NCI-H526 treated with DMSO at 0.1 percent for 48 hours (cell line): ENCODE measurements at regions not wholly inside any gene's neighbourhood (a gene's known extent, or its start where the extent isn't known, plus 50 kb on each side); places are given as distances from the start of the nearest gene placed in this dataset.
A peak's percentile ranks its signal among the peaks of the same experiment; 100 is the strongest.
"Not testable (repeated sequence)": the region's sequence is repeated elsewhere in the genome, so short reads cannot be mapped to it uniquely, and the experiment has no call there.

Experiments used
- DNase-seq: peaks from one replicate; lab custom pipeline; 2025; lab: John Stamatoyannopoulos, UW

DNA sequence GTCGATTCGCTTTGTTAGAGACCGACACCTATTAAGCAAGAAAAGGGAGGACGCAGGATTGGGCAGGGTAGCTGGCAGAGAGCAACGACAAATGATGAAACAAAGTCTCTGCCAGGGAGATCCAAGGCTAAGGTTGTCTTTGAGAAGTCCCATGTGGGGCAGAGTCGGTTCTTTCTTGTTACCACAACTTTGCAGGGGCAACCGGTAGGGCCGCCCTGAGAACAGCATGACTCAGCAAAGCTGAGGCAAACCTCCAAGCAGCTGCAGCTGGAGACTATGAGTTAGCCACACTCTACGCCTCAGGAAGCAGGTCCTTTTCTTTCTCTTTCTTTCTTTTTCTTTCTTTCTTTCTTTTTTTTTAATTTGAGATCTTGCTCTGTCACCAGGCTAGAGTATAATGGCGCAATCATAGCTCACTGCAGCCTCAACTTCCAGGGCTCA is 452.3 kb upstream of the ID2 start:
- DNase-seq = no peak

DNA sequence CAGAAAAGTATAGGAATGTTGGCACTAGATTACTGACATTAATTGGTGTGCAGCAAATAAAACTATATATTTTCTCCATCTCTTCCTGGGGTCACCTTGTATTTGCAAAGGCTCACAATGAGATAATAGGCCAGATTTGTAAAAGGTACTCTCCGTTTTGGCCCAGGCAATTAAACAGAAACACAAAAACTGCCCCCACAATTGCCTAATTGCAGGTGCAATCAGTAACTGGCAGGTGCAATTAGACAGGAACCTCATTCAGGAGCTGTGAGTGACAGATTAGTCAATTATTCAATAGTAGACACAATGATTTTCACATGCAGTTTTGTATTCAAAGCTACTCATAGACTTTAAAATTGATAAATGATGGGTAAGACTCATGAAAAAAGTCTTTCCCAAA is 451.4 kb upstream of the ID2 start:
- DNase-seq = no peak

DNA sequence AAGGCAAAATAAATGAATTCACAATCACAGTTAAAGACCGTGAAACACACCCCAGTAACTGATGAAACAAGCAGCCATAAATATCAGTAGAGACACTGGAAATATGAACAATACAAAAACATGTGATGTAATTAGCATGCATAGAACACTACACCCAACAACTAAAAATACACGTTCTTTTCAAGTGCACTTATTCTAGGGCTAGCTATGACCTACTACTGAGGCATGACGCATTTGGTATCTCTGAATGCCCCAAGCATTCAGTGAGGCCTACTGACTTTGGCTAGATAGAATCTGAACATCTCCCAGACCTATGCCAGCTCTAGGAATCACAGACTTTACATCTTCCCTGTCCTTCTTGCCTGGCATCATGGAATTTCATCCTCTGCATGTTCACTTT is 450.0 kb upstream of the ID2 start:
- DNase-seq = no peak

DNA sequence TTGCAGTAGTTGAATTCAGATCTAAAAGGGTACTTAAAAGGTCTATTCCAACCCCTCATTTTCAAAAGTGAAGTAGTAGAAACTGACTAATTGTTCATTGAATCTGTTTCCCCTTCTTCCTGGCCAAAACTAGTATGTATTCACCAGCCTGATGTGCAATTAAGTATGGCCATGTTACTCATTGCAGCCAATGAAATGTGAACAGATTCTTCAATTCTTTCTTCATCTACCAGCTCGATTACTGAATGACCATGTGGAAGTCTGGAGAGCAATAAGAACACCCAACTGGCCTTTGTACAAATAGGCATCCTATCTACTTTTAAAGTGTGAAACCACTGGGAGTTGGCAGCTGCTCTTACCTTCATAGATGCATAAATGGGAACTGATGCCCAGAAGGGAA is 449.0 kb upstream of the ID2 start:
- no peak for DNase-seq

DNA sequence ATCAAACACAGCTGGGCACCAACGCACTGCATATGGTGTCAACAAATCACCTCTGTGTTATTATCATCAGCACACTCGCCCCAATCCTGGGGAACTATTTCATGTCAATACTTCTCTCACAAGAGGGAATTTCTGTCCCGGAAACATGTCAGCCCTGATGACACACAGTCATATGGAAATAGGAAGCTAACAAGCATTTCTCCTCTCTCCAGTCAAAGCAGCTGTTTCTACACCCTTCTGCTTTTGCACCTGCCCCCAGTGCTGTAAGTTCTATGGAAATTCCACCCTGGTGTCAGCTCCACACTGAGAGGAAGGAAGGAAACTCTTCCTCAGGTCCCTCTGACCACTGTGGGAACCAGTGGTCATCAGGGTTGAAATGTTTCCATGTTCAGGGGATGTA is 447.6 kb upstream of the ID2 start:
- DNase-seq = peak; percentile 28

DNA sequence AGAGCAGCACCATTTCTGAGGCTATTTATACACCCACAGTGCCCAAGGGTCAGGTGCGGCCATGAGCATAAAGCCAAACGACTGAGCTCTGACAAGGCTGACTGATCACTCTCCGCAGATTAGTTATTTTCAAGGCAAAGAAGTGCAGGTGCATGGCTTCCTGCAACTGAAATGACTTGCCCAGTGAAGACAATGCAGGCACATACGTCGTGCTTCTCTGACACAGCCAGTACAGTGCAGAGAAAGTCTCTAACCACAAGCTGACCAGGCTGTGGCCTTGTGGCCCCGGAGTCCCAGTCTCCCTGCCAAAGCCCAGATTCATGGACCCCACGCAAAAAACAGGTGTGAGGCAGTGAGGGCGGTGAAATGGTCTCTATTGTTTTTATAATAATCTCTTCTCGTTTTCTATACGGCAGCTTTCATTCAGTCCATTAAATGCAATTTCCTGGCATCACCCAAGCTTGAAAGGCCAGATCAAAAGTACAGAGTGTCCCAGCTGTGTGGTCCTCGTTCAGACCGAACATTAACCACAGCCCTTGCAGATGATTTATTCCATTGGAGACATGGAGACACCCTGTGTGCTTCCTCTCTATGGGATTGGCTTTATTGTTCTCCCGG is 447.0 kb upstream of the ID2 start:
- peak; percentile 40 for DNase-seq

DNA sequence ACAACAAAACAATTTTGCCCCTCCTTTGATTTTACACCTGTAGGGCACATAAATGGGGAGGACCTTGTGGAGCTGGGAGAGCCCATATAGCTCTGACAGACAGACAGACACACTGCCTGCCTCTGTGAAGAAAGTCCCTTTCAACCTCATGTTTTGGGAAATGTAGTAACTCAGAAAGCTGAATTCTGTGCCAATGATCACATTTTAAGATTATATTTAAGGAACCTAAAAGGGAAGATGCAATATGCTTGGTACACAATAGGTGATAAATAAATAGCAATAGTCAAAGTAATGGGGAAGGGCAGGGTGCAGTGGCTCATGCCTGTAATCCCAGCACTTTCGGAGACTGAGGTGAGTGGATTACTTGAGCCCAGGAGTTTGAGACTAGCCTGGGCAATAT is 446.4 kb upstream of the ID2 start:
- no peak for DNase-seq

DNA sequence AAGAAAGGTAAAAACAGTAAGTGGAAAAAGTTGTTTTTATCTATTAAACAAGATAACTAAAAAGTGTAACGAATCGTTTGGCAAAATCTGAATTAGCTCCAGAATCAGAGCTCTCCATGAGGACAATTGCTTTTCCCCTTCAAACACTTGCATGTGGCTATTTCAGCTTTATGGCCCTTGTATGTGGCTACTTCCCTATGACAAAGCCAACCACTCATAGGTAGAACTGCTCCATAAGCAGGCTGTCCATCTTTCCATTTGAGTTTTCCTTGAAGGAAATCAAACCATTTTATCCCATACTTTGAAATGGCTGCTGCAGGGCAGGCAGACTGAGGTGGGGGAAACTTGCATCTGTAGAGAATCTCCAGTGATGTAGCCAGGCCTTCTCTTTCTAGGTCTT is 445.5 kb upstream of the ID2 start:
- no peak for DNase-seq

DNA sequence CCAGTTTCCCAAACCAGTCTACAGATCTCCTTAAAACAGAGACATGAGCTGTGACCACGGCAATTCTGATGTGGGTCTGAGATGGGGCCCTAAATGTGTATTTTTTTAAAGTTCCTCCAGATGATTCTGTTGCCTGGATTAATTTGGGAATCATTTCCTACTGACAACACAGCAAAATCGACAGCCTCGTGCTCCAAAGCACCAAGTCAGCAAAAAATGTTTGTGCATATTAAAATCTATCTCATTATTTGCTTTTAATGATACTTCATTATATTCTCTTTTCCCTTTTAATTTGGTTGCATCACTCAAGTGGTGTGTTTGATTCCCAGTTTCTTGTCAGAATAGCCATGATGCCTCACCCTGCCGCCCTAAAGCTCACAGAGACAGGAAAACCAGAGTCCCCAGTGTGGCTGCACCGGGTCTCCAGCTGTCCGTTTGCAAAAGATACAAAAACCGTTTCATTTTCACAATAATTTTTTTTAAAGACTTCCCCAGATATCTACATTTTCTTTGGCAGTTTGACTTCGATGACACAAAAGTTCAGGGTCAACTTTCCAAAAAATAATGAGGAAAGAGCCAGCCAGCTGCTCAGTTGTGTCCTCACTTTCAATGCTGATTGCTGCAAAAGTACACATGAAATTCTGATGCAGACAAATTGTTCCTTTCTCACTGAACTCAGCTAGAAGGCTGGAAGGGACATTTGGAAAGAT is 443.2 kb upstream of the ID2 start:
- DNase-seq = no peak

DNA sequence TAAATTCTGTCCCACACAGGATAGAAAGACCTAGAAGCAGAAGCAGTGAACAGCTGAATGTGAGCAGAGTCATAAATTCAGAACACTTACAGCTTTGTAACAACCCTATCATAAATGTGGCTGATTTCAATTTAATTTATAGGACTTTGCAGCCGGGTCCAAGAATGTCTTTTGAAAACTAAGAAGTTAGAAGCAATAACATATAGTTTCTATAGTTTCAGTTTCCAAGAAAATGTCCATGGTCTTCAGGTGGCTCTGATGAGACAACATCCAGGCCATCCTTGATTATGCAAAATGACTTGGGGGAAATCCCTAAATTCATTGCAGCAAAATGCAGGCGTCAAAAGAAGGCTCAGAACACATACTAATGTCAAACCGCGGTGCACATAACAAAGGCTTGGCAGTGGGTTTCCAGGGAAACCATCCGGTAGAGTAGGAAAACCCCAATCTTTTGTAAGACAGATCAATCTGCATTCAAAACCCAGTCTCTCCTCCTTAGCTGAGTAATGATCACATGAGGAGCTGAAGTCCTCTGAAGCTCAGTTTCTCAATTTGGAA is 442.2 kb upstream of the ID2 start:
- no peak for DNase-seq

DNA sequence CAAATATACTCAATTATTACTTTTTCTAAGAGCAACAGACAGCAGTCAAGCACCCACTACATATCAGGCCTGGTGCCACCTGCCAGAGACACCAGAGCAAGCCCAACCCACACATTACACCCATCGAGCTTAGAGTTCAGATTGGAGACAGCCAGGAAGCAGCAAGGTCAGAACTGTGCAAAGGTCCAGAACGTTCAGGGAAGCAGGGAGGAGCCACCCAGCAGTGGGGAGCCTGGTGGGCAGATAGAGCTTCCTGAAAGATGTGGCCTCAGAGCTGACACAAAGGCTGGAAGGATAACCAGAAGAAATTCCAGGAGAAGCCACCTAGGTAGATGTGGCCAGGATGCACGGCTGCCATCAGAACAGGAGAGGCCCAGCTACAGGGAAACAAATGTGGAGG is 440.5 kb upstream of the ID2 start:
- no peak for DNase-seq

DNA sequence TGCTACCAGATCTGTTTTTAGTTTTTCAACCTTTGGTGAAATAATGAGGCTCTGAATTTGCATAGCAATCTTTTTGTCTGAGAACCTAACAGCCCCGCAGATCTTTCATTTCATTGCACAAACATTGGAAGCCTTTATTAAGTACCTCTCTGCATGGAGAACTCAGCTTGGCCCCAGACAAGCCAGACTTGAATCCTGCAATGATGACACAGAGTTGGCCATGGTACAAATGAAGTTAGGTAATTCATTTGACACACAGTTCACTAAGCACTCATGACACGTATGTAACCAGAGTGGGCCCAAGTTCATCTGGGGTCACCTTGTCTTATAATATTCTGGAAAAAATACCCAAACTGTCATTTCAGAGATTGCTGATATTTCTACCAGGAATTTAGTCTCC is 439.1 kb upstream of the ID2 start:
- DNase-seq = peak; percentile 77

DNA sequence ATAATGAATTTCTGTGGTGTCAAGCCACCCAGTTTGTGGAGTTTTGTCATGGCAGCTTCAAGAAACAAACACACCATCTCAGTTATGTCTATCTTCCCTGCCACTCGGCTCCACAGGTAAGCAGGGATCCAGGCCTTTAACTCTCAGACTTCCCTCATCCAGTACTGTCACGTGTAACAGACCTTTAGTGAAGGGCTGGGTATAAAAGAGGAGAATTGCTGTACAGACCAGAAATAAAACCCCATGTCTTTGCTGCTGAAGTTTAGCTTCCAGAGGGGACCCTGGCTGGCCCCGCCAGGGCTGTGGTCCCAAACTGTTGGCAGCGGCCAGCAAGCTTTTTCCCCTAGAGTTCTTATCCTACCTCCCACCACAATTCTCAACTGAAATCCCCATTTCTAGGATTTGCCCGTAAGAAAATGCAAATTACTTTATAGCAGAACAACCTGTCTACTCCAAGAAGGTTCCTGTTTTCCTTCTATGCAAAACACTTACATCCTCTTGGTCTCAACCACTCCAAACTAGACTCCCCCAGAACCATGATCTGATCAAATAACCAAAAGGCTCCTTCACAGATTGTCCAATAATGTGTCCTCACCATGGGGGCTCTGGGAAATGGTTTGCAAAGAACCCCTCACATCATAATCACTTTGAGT is 438.0 kb upstream of the ID2 start:
- no peak for DNase-seq

DNA sequence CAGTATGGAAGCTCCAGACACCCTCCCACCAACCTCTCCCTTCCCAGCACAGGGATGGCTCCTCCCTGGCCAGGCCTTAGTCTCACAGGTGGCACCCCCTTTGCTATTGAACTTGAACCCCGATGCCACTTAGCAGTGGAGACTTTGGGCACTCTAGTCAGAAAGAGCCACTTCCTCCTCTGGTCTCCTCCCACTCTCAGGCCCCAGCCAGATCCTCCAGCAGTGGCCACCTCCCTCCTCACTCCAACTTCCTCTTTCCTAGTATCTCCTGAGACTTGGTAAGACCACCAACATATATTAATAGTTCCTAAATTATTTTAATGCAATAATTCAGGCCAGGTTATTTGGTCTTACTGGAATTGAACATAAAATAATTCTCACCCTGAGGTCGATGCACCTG is 437.2 kb upstream of the ID2 start:
- DNase-seq = no peak

DNA sequence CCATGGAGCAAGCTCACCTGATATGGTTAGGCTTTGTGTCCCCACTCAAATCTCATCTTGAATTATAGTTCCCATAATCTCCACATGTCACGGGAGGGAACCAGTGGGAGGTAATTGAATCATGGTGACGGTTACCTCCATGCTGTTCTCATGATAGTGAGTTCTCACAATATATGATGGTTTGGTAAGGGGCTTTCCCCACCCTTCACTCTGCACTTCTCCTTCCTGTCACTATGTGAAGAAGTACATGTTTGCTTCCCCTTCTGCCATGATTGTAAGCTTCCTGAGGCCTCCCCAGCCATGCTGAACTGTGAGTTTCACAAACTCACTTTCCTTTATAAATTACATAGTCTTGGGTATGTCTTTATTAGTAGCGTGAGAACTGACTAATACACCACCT is 435.7 kb upstream of the ID2 start:
- no peak for DNase-seq

DNA sequence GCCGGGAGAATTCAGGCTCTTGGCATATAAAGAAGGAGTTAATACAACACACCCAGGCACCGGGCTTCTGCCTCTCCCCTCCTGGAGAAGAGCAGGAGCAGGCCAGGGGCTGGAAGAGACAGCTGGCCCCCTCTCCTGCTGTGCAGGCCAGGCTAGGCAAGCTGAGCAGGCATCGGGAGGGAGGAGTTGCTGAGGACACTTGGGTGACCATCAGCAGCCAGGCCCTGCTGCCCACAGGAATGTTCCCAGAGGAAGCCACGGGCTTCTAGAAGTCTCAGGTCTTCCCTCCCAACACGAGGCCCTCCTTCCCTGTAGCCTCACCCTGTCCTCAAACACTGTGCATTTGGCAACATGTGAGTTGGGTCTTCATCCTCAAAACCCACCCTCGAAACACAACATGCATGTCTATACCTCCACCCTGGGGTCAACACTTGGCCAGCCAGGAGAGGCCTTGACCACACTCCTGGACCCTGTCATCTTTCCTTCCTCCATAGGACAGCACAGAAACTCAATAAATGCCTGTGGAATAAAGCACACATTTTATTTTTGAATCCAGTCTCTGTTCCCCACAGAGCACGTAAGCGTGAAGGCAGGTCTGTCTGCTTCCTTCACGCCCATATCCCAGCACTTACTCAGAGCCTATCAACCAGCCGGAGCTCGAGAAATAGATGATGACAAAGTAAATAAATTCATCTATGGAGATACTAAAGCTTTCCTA is 433.8 kb upstream of the ID2 start:
- DNase-seq = no peak

DNA sequence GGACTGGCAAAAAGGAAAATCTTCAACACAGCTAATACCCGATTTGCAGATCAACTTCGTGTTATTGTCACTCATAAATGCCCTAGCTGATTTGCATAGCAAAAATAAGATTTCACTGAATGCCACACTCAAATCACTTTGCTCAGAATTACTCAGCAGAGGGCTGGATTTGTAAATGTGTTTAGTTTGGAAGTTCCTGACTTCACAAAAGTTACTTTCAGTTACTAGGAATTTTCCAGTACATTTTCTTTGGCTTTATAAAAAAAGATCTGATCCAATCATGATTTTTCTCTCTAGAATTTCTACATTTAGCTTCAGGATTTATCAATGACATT is 433.3 kb upstream of the ID2 start:
- DNase-seq = no peak

DNA sequence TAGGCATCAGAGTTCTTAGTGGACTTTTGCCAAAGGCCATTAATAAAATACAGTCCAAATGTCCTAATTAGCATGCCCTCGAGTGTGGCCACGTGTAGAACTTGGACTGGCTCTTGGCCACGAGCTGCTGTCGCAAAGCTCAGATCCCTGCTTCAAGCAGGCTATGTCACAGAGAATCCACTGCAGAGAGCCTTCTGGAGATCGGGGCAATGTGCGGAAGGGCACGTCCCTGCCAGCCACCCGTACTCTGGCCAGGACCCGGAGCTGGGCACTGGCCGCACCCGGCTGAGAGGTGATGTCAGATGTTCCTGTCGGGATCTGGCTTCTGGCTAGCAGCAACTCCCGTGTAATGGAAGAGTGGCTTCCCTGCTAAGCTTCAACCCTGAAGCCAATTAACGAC is 432.7 kb upstream of the ID2 start:
- DNase-seq = no peak

DNA sequence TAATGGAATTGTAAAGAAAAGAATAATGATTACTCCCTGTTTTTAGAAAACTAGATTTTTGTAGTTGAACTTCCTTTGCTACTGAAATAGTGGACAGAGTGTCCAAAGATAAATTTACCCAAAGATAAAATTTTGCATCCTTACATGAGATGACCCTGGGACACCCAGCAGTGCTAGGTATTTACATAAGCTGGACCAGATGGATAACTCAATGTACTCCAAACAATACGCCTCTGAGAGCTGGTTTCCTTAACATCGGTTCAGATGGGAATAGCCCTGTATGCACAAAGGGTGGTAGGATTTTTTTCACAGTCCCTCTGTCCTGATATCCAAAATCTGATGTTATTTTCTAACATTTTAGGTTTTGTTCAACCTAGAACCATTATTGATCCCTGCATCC is 432.1 kb upstream of the ID2 start:
- no peak for DNase-seq

DNA sequence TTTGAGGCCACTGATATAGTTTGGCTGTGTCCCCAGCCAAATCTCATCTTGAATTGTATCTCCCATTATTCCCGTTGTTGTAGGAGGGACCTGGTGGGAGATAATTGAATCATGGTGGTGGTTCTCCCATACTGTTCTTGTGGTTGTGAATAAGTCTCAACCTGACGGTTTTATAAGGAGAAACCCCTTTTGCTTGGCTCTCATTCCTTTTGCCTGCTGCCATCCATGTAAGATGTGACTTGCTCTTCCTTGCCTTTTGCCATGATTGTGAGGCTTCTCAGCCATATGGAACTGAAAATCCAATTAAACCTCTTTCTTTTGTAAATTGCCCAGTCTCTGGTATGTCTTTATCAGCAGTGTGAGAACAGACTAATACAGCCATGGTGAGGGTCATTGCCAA is 431.6 kb upstream of the ID2 start:
- DNase-seq = not testable (repeated sequence)

DNA sequence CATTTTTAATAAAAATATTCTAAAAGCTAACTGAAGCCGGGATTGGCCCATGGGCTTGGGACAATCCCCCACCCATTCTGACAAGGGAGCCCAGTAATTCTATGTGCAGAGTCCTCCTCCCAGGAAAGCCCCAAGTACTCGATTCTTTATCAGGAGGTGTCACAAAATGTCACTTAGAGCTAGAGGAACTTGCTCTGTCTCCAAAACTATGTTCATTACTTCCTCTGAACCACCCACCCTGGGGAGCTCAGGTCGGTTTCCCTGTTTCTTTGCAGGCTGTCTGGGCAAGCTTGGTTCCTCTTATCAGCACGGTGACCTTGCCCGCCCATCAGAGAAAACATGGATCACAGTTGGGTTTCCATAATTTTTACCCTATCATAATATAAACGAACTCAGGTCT is 430.6 kb upstream of the ID2 start:
- no peak for DNase-seq

DNA sequence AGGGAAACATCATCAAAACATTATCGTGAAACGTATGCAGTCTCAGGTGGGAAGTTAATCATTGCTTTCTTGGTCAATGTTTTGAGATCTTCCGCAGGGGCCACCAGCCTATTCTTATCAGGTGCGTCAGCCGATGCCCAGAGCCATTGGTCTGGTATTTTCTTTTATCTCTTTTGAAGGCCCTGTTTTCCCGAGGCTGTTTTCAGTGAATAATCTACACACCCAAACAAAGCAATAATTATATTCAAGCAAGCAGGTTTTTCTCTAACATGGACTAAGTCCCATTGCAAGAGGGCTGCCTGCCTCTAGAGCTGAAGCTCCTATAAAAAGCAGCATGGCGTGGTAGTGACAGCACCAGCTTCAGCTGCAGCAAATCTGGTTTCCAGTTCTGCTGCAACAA is 430.0 kb upstream of the ID2 start:
- DNase-seq = no peak
